Left ventricle myocardium inferior (tissue), 1 donor: ENCODE measurements at regions not wholly inside any gene's neighbourhood (a gene's known extent, or its start where the extent isn't known, plus 50 kb on each side); places are given as distances from the start of the nearest gene placed in this dataset.

Experiments
- DNase-seq: peaks from one replicate; pipeline ENCODE4 v3.0.0-alpha.2; 2020
- H3K27ac ChIP-seq: fragments of 200-600 bp; replicated peaks from 2 replicates; pipeline ENCODE4 v1.8.0; 2021
- H3K27me3 ChIP-seq: fragments of 200-600 bp; 2 replicates; pipeline ENCODE4 v1.8.0; 2021; ENCODE audit warnings: low read depth
- H3K36me3 ChIP-seq: fragments of 200-600 bp; 2 replicates; pipeline ENCODE4 v1.8.0; 2021
- H3K4me1 ChIP-seq: fragments of 200-600 bp; 2 replicates; pipeline ENCODE4 v1.8.0; 2021
- H3K4me3 ChIP-seq: fragments of 200-600 bp; 2 replicates; pipeline ENCODE4 v1.8.0; 2021; ENCODE audit warnings: mild to moderate bottlenecking, moderate library complexity
- H3K9me3 ChIP-seq: fragments of 200-600 bp; replicated peaks from 2 replicates; pipeline ENCODE4 v1.8.0; 2021
- intact Hi-C: fragments of 100-400 bp; cut with micrococcal nuclease; formaldehyde crosslinking; loops from one replicate; pipeline ENCODE4 v1.11.0; 2022
- TF ChIP-seq, protein P1 (sequence below): fragments of 200-600 bp; IDR thresholded peaks from 2 replicates; pipeline ENCODE4 v1.8.0; 2021; ENCODE audit warnings: antibody characterized with exemption, mild to moderate bottlenecking, borderline replicate concordance
- donor health status: DM: no; HTN: yes; CAD: no; lungs with severe emphysema.

DNA sequence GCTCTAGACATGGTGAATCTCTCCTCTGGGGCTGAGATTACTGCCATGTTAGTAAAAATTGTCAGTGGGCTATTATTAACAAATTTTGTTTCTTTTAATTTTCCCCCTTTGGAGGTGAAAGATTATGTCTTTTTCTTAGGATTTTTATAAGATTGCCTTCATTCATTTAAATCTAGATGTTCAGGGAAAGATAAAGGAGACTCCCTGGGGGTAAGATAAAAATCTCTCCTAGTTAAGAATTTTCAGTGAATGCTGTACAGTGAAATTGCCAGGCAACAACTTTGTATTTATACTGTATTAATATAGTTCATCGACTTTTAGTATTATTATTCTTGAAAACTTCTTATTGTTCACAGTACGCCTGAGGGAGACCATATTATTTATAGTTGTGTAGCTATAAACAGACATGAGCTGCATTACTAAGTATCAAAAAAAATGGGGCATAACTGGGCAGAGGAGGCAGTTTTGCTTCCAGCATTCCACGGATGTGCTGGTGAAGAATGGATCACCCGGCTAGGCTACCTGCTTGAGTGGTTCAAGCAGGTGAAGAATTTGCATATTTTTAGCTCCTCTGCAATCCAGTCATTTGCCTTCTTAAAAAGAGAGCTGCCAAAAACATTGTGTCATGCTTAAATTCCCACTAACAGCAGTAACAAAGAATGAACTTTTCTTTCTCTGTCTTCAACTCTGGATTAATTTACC, 552.1 kb downstream of the DNAJB9 start:
- TF ChIP-seq, protein P1, sequence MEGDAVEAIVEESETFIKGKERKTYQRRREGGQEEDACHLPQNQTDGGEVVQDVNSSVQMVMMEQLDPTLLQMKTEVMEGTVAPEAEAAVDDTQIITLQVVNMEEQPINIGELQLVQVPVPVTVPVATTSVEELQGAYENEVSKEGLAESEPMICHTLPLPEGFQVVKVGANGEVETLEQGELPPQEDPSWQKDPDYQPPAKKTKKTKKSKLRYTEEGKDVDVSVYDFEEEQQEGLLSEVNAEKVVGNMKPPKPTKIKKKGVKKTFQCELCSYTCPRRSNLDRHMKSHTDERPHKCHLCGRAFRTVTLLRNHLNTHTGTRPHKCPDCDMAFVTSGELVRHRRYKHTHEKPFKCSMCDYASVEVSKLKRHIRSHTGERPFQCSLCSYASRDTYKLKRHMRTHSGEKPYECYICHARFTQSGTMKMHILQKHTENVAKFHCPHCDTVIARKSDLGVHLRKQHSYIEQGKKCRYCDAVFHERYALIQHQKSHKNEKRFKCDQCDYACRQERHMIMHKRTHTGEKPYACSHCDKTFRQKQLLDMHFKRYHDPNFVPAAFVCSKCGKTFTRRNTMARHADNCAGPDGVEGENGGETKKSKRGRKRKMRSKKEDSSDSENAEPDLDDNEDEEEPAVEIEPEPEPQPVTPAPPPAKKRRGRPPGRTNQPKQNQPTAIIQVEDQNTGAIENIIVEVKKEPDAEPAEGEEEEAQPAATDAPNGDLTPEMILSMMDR, result no peak
- H3K27ac ChIP-seq, result no peak overlapping the region
- intact Hi-C loops, result no loop called here
- DNase-seq, result no peak
- H3K27me3 ChIP-seq, result no peaks in the 10 kb centered on the region
- H3K36me3 ChIP-seq, result no peaks in the 10 kb centered on the region
- H3K9me3 ChIP-seq, result no peaks in the 10 kb centered on the region
- H3K4me1 ChIP-seq, result no peaks in the 10 kb centered on the region
- H3K4me3 ChIP-seq, result no peak overlapping the region

DNA sequence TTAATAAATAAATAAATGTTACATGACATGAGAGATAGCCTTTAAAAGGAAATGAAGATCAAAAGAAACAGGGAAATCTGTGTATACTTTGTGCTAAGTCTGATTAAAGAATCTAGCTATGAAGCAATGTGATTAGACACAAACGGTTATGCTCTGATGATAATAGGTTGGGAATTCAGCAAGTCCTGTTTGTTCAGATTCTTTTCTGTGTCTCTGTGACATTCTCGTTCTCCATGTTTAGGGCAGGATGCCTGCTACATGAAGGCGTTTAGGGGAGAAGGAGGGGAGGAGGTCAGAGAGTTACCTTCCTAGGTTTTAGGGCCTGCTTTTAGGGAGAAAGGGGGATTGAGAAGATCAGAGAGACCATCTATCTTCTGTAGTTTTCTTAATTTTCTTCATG, 555.3 kb downstream of the DNAJB9 start:
- TF ChIP-seq, protein P1, result no peak
- intact Hi-C loops, result no loop called here
- Histone ChIP-seq H3K4me3 (no peak overlapping the region), H3K27me3 (no peaks in the 10 kb centered on the region), H3K36me3 (no peaks in the 10 kb centered on the region), H3K9me3 (no peaks in the 10 kb centered on the region), H3K4me1 (no peaks in the 10 kb centered on the region), H3K27ac (no peak overlapping the region)
- no peak for DNase-seq

DNA sequence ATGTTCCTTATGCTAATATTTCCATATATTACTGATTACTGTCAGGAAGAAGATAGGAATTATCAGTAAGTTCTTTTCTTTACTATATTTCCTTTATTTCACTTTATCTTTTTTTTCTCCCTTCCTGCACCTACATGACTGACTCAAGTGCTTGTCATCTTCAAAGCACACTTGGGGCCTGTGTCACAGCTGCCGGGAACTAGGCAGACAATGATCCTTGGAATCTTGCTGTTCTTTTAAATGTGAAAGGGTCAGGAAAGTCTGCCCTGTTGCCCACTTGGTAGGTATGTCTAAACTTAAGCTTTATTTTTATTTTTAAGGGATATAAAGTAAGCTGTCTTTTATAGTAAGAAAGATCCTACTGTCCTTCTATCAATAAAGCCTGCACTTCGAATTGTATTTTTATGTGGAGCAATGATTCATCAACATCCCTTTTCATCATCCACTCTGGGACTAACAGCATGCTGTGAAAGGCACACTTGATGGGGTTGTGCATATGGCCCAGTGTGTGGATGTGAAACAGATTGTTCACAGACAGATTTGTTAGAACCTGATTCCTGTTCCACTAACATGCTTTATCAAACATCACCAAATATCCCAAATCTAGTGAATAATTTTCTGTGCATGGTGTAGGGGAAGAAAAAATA, 556.9 kb downstream of the DNAJB9 start:
- Histone ChIP-seq H3K4me3 (no peak overlapping the region), H3K4me1 (no peaks in the 10 kb centered on the region), H3K9me3 (peaks cover 3% of the 10 kb centered on the region), H3K36me3 (no peaks in the 10 kb centered on the region), H3K27me3 (no peaks in the 10 kb centered on the region), H3K27ac (no peak overlapping the region)
- no peak for DNase-seq
- TF ChIP-seq, protein P1, result no peak
- intact Hi-C loops, result no loop called here

DNA sequence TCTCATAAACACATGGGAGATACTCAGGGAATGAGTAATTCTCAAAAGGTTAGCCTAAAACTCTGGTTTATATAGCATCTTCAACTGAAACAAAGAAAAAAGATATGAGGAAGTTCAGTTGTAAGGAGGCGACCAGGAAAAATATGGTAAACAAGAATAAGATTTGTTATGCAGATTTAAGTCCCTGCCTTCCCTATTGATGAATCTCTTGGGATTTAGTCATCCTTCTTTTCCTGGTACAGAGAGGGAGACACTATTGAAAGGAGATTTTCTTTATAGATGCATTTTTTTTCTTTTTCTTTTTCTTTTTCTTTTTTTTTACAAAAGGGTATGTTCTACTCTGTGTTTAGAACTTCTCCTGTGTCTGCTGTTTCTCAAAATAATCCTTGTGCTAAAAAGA, 557.5 kb downstream of the DNAJB9 start:
- no peaks in the 10 kb centered on the region for H3K27me3 ChIP-seq
- no peaks in the 10 kb centered on the region for H3K4me1 ChIP-seq
- no peak overlapping the region for H3K4me3 ChIP-seq
- DNase-seq, result no peak
- H3K9me3 ChIP-seq, result peaks cover 3% of the 10 kb centered on the region
- no peaks in the 10 kb centered on the region for H3K36me3 ChIP-seq
- TF ChIP-seq, protein P1, result no peak
- intact Hi-C loops, result no loop called here
- H3K27ac ChIP-seq, result no peak overlapping the region

DNA sequence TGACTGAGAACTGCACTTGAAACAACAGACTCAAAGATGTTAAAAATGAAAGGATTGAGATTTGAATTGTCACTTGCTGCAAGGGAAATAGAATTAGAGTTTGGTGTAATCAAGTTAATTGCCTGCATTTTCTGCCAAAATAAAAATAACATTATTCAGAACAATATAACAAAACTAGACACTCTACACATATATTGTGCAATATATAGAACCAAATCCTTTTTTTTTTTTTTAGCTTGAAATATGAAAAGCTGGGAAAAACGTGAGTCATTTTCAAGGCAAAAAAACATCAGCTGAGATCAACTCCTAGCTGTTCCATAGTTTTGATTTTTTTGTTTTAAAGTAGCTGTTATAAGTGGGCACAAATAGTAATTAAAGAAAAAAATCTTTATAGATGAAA, 561.5 kb downstream of the DNAJB9 start:
- Histone ChIP-seq H3K27me3 (no peaks in the 10 kb centered on the region), H3K36me3 (no peaks in the 10 kb centered on the region), H3K27ac (no peak overlapping the region), H3K4me1 (no peaks in the 10 kb centered on the region), H3K9me3 (peaks cover 38% of the 10 kb centered on the region), H3K4me3 (no peak overlapping the region)
- TF ChIP-seq, protein P1, result no peak
- DNase-seq, result no peak
- intact Hi-C loops, result no loop called here
